Gastrocnemius medialis (tissue), 4 donors: ENCODE measurements at regions not wholly inside any gene's neighbourhood (a gene's known extent, or its start where the extent isn't known, plus 50 kb on each side); places are given as distances from the start of the nearest gene placed in this dataset.
A peak's percentile ranks its signal among the peaks of the same experiment; 100 is the strongest.

Source experiments
- POLR2A ChIP-seq, 2 donors: fragments of 450-650 bp; IDR thresholded peaks; one replicate each; pipeline ENCODE4 v1.6.1; 2017; ENCODE audit warnings: antibody characterized with exemption in 2 of 2, mild to moderate bottlenecking in 2 of 2, moderate library complexity in 2 of 2
- TF ChIP-seq, protein P1 (sequence below), 5 experiments: fragments of 450-650 bp in 3 of 5; fragments of 200-600 bp in 2 of 5; sonication (generic) in 2 of 5; IDR thresholded peaks in 4 of 5; conservative IDR thresholded peaks in 1 of 5; 1 replicate in 4 of 5; 2 replicates in 1 of 5; pipeline ENCODE4 v1.5.1; 2016 to 2019; ENCODE audit warnings: antibody characterized with exemption in 5 of 5, mild to moderate bottlenecking in 3 of 5, moderate library complexity in 3 of 5

- TF ChIP-seq, protein P1, sequence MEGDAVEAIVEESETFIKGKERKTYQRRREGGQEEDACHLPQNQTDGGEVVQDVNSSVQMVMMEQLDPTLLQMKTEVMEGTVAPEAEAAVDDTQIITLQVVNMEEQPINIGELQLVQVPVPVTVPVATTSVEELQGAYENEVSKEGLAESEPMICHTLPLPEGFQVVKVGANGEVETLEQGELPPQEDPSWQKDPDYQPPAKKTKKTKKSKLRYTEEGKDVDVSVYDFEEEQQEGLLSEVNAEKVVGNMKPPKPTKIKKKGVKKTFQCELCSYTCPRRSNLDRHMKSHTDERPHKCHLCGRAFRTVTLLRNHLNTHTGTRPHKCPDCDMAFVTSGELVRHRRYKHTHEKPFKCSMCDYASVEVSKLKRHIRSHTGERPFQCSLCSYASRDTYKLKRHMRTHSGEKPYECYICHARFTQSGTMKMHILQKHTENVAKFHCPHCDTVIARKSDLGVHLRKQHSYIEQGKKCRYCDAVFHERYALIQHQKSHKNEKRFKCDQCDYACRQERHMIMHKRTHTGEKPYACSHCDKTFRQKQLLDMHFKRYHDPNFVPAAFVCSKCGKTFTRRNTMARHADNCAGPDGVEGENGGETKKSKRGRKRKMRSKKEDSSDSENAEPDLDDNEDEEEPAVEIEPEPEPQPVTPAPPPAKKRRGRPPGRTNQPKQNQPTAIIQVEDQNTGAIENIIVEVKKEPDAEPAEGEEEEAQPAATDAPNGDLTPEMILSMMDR (IDR thresholded peaks at IDR 0.05 in 4 of 5, conservative IDR thresholded peaks at IDR 0.05 in 1 of 5), result peak in 1 of 5 experiments; percentile 33
- TF ChIP-seq POLR2A (IDR thresholded peaks at IDR 0.05), result no peak
Measured at GRCh38 chr9:118170032-118170955, 466.1 kb downstream of the TLR4 start.
